Gastrocnemius medialis (tissue), 4 donors: ENCODE measurements at regions not wholly inside any gene's neighbourhood (a gene's known extent, or its start where the extent isn't known, plus 50 kb on each side); places are given as distances from the start of the nearest gene placed in this dataset.

Experiments
- ATAC-seq, 2 donors: fragments of 150-250 bp; one replicate each; pipeline ENCODE4 v1.9.1; 2016
- DNase-seq, 2 donors: peaks; one replicate each; pipeline ENCODE4 v3.0.0-alpha.2; 2019
- H3K27ac ChIP-seq, 4 donors: fragments of 200-600 bp; sonication (generic); 1 replicate in 1 of 4; 2 replicates in 3 of 4; pipeline ENCODE4 v1.5.1; 2016 to 2018; ENCODE audit warnings: mild to moderate bottlenecking in 2 of 4, moderate library complexity in 1 of 4
- H3K27me3 ChIP-seq, 3 donors: fragments of 200-600 bp; sonication (generic) in 2 of 3; 1 replicate in 1 of 3; 2 replicates in 2 of 3; pipeline versions ENCODE4 v1.5.1 to v1.6.0; 2016 to 2019; ENCODE audit warnings: mild to moderate bottlenecking in 1 of 3, moderate library complexity in 1 of 3
- H3K36me3 ChIP-seq, 2 donors: fragments of 200-600 bp; sonication (generic) in 1 of 2; one replicate each; pipeline ENCODE4 v1.5.1; 2017 to 2018
- H3K4me1 ChIP-seq, 2 donors: fragments of 200-600 bp; sonication (generic) in 1 of 2; one replicate each; pipeline ENCODE4 v1.5.1; 2016 to 2017; ENCODE audit warnings: mild to moderate bottlenecking in 2 of 2
- H3K4me3 ChIP-seq, 4 donors: fragments of 200-600 bp; sonication (generic) in 3 of 4; 1 replicate in 1 of 4; 2 replicates in 3 of 4; pipeline ENCODE4 v1.5.1; 2016 to 2019; ENCODE audit warnings: mild to moderate bottlenecking in 2 of 4
- H3K9me3 ChIP-seq, 3 donors: fragments of 200-600 bp; sonication (generic) in 2 of 3; 1 replicate in 1 of 3; 2 replicates in 2 of 3; pipeline ENCODE4 v1.5.1; 2016 to 2019
- CTCF ChIP-seq, 5 experiments: fragments of 450-650 bp in 3 of 5; fragments of 200-600 bp in 2 of 5; sonication (generic) in 2 of 5; IDR thresholded peaks in 4 of 5; conservative IDR thresholded peaks in 1 of 5; 1 replicate in 4 of 5; 2 replicates in 1 of 5; pipeline ENCODE4 v1.5.1; 2016 to 2019; ENCODE audit warnings: antibody characterized with exemption in 5 of 5, mild to moderate bottlenecking in 3 of 5, moderate library complexity in 3 of 5
- POLR2A ChIP-seq, 2 donors: fragments of 450-650 bp; IDR thresholded peaks; one replicate each; pipeline ENCODE4 v1.6.1; 2017; ENCODE audit warnings: antibody characterized with exemption in 2 of 2, mild to moderate bottlenecking in 2 of 2, moderate library complexity in 2 of 2
- in situ Hi-C, 4 donors: fragments of 200-750 bp; cut with MboI; loops; one replicate each; pipeline versions ENCODE4 v1.15.0 to v1.8.0; 2017; ENCODE audit warnings: low sequenced_read_pairs in 4 of 4
- intact Hi-C: fragments of 100-400 bp; cut with DNase I; formaldehyde crosslinking; loops from one replicate; pipeline ENCODE4 v1.15.1; 2023; ENCODE audit warnings: low total_unique reads

- DNase-seq = no peak
- no peak for TF ChIP-seq POLR2A (IDR thresholded peaks at IDR 0.05)
- no peak for TF ChIP-seq CTCF (IDR thresholded peaks at IDR 0.05 in 4 of 5, conservative IDR thresholded peaks at IDR 0.05 in 1 of 5)
- no peak overlapping the region for H3K27ac ChIP-seq
- ATAC-seq = no peak
- no peaks in the 10 kb centered on the region for H3K4me1 ChIP-seq
- H3K4me3 ChIP-seq = no peak overlapping the region
- H3K36me3 ChIP-seq = no peaks in the 10 kb centered on the region
- in situ Hi-C loops = no loop called here
- H3K27me3 ChIP-seq = no peaks in the 10 kb centered on the region
- no peaks in the 10 kb centered on the region for H3K9me3 ChIP-seq
- intact Hi-C loops = no loop called here
Measured at GRCh38 chr3:140822401-140823047, 119.1 kb upstream of the SLC25A36 start.

- H3K27me3 ChIP-seq = no peaks in the 10 kb centered on the region
- no peak for DNase-seq
- in situ Hi-C loops (no loop called here), intact Hi-C loops (no loop called here)
- no peak overlapping the region for H3K4me3 ChIP-seq
- H3K27ac ChIP-seq = no peak overlapping the region
- ATAC-seq = no peak
- no peaks in the 10 kb centered on the region for H3K9me3 ChIP-seq
- H3K36me3 ChIP-seq = no peaks in the 10 kb centered on the region
- H3K4me1 ChIP-seq = no peaks in the 10 kb centered on the region
- TF ChIP-seq POLR2A (IDR thresholded peaks at IDR 0.05) (no peak), CTCF (IDR thresholded peaks at IDR 0.05 in 4 of 5, conservative IDR thresholded peaks at IDR 0.05 in 1 of 5) (no peak)
Measured at GRCh38 chr3:140823106-140823505, 118.5 kb upstream of the SLC25A36 start.

- intact Hi-C loops (no loop called here), in situ Hi-C loops (no loop called here)
- no peaks in the 10 kb centered on the region for H3K36me3 ChIP-seq
- no peaks in the 10 kb centered on the region for H3K4me1 ChIP-seq
- TF ChIP-seq CTCF (IDR thresholded peaks at IDR 0.05 in 4 of 5, conservative IDR thresholded peaks at IDR 0.05 in 1 of 5) (no peak), POLR2A (IDR thresholded peaks at IDR 0.05) (no peak)
- H3K4me3 ChIP-seq = no peak overlapping the region
- DNase-seq (no peak), ATAC-seq (no peak)
- no peak overlapping the region for H3K27ac ChIP-seq
- H3K27me3 ChIP-seq = no peaks in the 10 kb centered on the region
- no peaks in the 10 kb centered on the region for H3K9me3 ChIP-seq
Measured at GRCh38 chr3:140827894-140828293, 113.7 kb upstream of the SLC25A36 start.

GRCh38 chr3:140828585-140828984 is 113.1 kb upstream of the SLC25A36 start:
- H3K27me3 ChIP-seq = no peaks in the 10 kb centered on the region
- in situ Hi-C loops (no loop called here), intact Hi-C loops (no loop called here)

More at GRCh38 chr3:140828585-140828984, 113.1 kb upstream of the SLC25A36 start:
- TF ChIP-seq POLR2A (IDR thresholded peaks at IDR 0.05) (no peak), CTCF (IDR thresholded peaks at IDR 0.05 in 4 of 5, conservative IDR thresholded peaks at IDR 0.05 in 1 of 5) (no peak)
- Histone ChIP-seq H3K36me3 (no peaks in the 10 kb centered on the region), H3K9me3 (no peaks in the 10 kb centered on the region), H3K4me3 (no peak overlapping the region), H3K27ac (no peak overlapping the region), H3K4me1 (no peaks in the 10 kb centered on the region)
- ATAC-seq = no peak
- DNase-seq = no peak
